ENCODE measurements at regions not wholly inside any gene's neighbourhood (a gene's known extent, or its start where the extent isn't known, plus 50 kb on each side); places are given as distances from the start of the nearest gene placed in this dataset.

GRCh38 chr12:132433641-132434395, 56.1 kb upstream of the FBRSL1 start:
- DNase-seq (ENCODE audit: low read depth): no peak
- H3K4me3 ChIP-seq (ENCODE audit: low read length): no peak overlapping the region
- TF ChIP-seq CTCF (conservative IDR thresholded peaks at IDR 0.05; ENCODE audit: low read depth, low read length): no peak

GRCh38 chr12:132432721-132433577, 57.0 kb upstream of the FBRSL1 start:
- no peak for TF ChIP-seq CTCF (conservative IDR thresholded peaks at IDR 0.05; ENCODE audit: low read depth, low read length)
- no peak overlapping the region for H3K4me3 ChIP-seq (ENCODE audit: low read length)
- DNase-seq (ENCODE audit: low read depth): no peak

GRCh38 chr12:132432126-132432705, 57.7 kb upstream of the FBRSL1 start:
- TF ChIP-seq CTCF (conservative IDR thresholded peaks at IDR 0.05; ENCODE audit: low read depth, low read length): no peak
- H3K4me3 ChIP-seq (ENCODE audit: low read length): no peak overlapping the region
- no peak for DNase-seq (ENCODE audit: low read depth)

- H3K4me3 ChIP-seq (ENCODE audit: low read length): no peak overlapping the region
- DNase-seq (ENCODE audit: low read depth): no peak
- no peak for TF ChIP-seq CTCF (conservative IDR thresholded peaks at IDR 0.05; ENCODE audit: low read depth, low read length)
Observed at GRCh38 chr12:132430838-132431774, 58.8 kb upstream of the FBRSL1 start.

GRCh38 chr12:132429946-132430643, 59.9 kb upstream of the FBRSL1 start:
- TF ChIP-seq CTCF (conservative IDR thresholded peaks at IDR 0.05; ENCODE audit: low read depth, low read length): no peak
- no peak overlapping the region for H3K4me3 ChIP-seq (ENCODE audit: low read length)
- DNase-seq (ENCODE audit: low read depth): no peak

- TF ChIP-seq CTCF (conservative IDR thresholded peaks at IDR 0.05; ENCODE audit: low read depth, low read length): no peak
- no peak overlapping the region for H3K4me3 ChIP-seq (ENCODE audit: low read length)
- no peak for DNase-seq (ENCODE audit: low read depth)
Observed at GRCh38 chr12:132429602-132429945, 60.4 kb upstream of the FBRSL1 start.

Measured in retinal pigment epithelial cell (primary cell).